Mesenchymal stem cell (in vitro differentiated cells and primary cell): ENCODE measurements at regions not wholly inside any gene's neighbourhood (a gene's known extent, or its start where the extent isn't known, plus 50 kb on each side); places are given as distances from the start of the nearest gene placed in this dataset.

Experiments used
- DNase-seq: peaks from one replicate; pipeline ENCODE4 v3.0.0-alpha.2; 2013
- H2AFZ ChIP-seq: one replicate; pipeline ENCODE4 v1.6.1; 2013; ENCODE audit warnings: low read depth, mild to moderate bottlenecking, control low read depth, inconsistent platforms, low read length, moderate library complexity
- H2AK5ac ChIP-seq: 2 replicates; pipeline ENCODE4 v1.6.1; 2013; ENCODE audit warnings: low read length, moderate library complexity, mild to moderate bottlenecking, inconsistent platforms; ENCODE audit not compliant: severe bottlenecking
- H2BK120ac ChIP-seq: one replicate; pipeline ENCODE4 v1.6.1; 2013; ENCODE audit warnings: low read depth, mild to moderate bottlenecking, inconsistent platforms, low read length, moderate library complexity
- H2BK12ac ChIP-seq, 2 experiments: one replicate each; pipeline ENCODE4 v1.6.1; 2013; ENCODE audit warnings: inconsistent platforms in 2 of 2, low read length in 2 of 2, mild to moderate bottlenecking in 2 of 2, moderate library complexity in 2 of 2, control low read depth in 1 of 2
- H2BK15ac ChIP-seq: one replicate; pipeline ENCODE4 v1.6.1; 2013; ENCODE audit warnings: mild to moderate bottlenecking, low read depth, inconsistent platforms; ENCODE audit not compliant: poor library complexity, severe bottlenecking
- H2BK5ac ChIP-seq: 2 replicates; pipeline ENCODE4 v1.6.1; 2013; ENCODE audit warnings: low read depth, mild to moderate bottlenecking, low read length, control low read depth, inconsistent platforms; ENCODE audit not compliant: poor library complexity, severe bottlenecking
- H3K14ac ChIP-seq, 2 experiments: one replicate each; pipeline ENCODE4 v1.6.1; 2013; ENCODE audit warnings: inconsistent platforms in 2 of 2, low read length in 2 of 2, control low read depth in 1 of 2, mild to moderate bottlenecking in 1 of 2, moderate library complexity in 1 of 2
- H3K18ac ChIP-seq, 2 experiments: one replicate each; pipeline ENCODE4 v1.6.1; 2013; ENCODE audit warnings: inconsistent platforms in 2 of 2, low read length in 2 of 2, control low read depth in 1 of 2, low read depth in 1 of 2, mild to moderate bottlenecking in 1 of 2
- H3K23ac ChIP-seq, 2 experiments: one replicate each; pipeline ENCODE4 v1.6.1; 2013; ENCODE audit warnings: inconsistent platforms in 2 of 2, low read length in 2 of 2, mild to moderate bottlenecking in 2 of 2, moderate library complexity in 2 of 2, control low read depth in 1 of 2
- H3K27ac ChIP-seq: 2 replicates; pipeline ENCODE4 v1.5.1; 2013; ENCODE audit warnings: mild to moderate bottlenecking, moderate library complexity, low read length, control low read depth, inconsistent platforms; ENCODE audit not compliant: poor library complexity, severe bottlenecking
- H3K27me3 ChIP-seq, 2 experiments: 2 replicates each; pipeline versions ENCODE4 v1.6.1 to v1.7.0; 2013; ENCODE audit warnings: low read length in 2 of 2, mild to moderate bottlenecking in 2 of 2, moderate library complexity in 2 of 2, control low read depth in 1 of 2, inconsistent platforms in 1 of 2; ENCODE audit not compliant: control insufficient read depth in 1 of 2, insufficient read depth in 1 of 2
- H3K36me3 ChIP-seq, 2 experiments: 2 replicates each; pipeline versions ENCODE4 v1.6.1 to v1.7.0; 2013; ENCODE audit warnings: low read length in 2 of 2, control low read depth in 1 of 2, inconsistent platforms in 1 of 2, low read depth in 1 of 2, mild to moderate bottlenecking in 1 of 2; ENCODE audit not compliant: insufficient read depth in 2 of 2, control insufficient read depth in 1 of 2
- H3K4ac ChIP-seq, 2 experiments: one replicate each; pipeline ENCODE4 v1.6.1; 2013; ENCODE audit warnings: inconsistent platforms in 2 of 2, low read length in 2 of 2, mild to moderate bottlenecking in 2 of 2, moderate library complexity in 2 of 2, control low read depth in 1 of 2, low read depth in 1 of 2
- H3K4me1 ChIP-seq: 2 replicates; pipeline ENCODE4 v1.6.1; 2013; ENCODE audit warnings: low read depth, low read length, control low read depth; ENCODE audit not compliant: control insufficient read depth, insufficient read depth
- H3K4me2 ChIP-seq: 2 replicates; pipeline ENCODE4 v1.6.1; 2013; ENCODE audit warnings: low read length, mild to moderate bottlenecking, inconsistent platforms; ENCODE audit not compliant: poor library complexity, severe bottlenecking
- H3K4me3 ChIP-seq, 2 experiments: 2 replicates each; pipeline versions ENCODE4 v1.5.1 to v1.7.0; 2013; ENCODE audit warnings: low read length in 2 of 2, mild to moderate bottlenecking in 2 of 2, control low read depth in 1 of 2, low read depth in 1 of 2; ENCODE audit not compliant: insufficient read depth in 1 of 2
- H3K79me1 ChIP-seq: replicated peaks from 2 replicates; pipeline ENCODE4 v1.6.1; 2013; ENCODE audit warnings: mild to moderate bottlenecking, control low read depth, low read length, inconsistent platforms; ENCODE audit not compliant: poor library complexity, severe bottlenecking
- H3K9ac ChIP-seq: 2 replicates; pipeline ENCODE4 v1.7.0; 2013; ENCODE audit warnings: mild to moderate bottlenecking, low read length, moderate library complexity
- H3K9me3 ChIP-seq: 2 replicates; pipeline ENCODE4 v1.7.0; 2013; ENCODE audit warnings: mild to moderate bottlenecking, low read length; ENCODE audit not compliant: control insufficient read depth
- H4K8ac ChIP-seq: one replicate; pipeline ENCODE4 v1.6.1; 2013; ENCODE audit warnings: inconsistent platforms, mild to moderate bottlenecking, low read length, moderate library complexity
- H4K91ac ChIP-seq: one replicate; pipeline ENCODE4 v1.6.1; 2013; ENCODE audit warnings: mild to moderate bottlenecking, low read length, inconsistent platforms
- WGBS: methylation state at CpG from one replicate; pipeline ENCODE4 v1.1.7; 2013; ENCODE audit warnings: mixed read lengths; 5-methylcytosine and 5-hydroxymethylcytosine counted together

DNA sequence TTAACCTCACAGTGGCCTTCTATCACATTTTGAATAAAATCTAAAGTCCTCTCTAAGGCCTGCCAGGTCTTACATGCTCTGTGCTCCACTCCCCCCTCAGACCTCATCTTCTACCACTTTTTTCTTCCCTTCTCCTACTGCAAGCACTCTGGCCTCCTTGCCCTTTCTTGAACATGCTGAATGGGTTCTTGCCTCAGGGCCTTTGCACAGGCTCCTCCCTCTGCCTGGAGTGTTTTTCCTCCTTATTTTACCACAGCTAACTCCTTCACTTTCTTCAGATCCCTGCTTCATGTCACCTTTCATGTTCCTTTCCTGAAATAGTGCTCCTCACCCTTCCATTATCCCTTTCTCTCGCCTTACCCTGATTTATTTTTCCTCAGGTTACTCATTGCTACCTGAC lies 97.9 kb upstream of the FOXP4 start:
- Histone ChIP-seq H4K91ac (no peak overlapping the region), H3K23ac (no peak overlapping the region), H3K9ac (no peak overlapping the region), H4K8ac (no peak overlapping the region), H3K36me3 (no peaks in the 10 kb centered on the region), H3K18ac (no peak overlapping the region), H3K79me1 (no peaks in the 10 kb centered on the region), H2BK120ac (no peak overlapping the region), H3K27me3 (peaks cover 54 to 55% of the 10 kb centered on the region in 2 experiments), H3K4me2 (no peak overlapping the region), H2BK12ac (no peak overlapping the region), H3K14ac (no peak overlapping the region), H2AK5ac (no peak overlapping the region), H2BK15ac (no peak overlapping the region), H3K4me3 (no peak overlapping the region), H3K9me3 (no peaks in the 10 kb centered on the region), H3K4me1 (peaks cover 5% of the 10 kb centered on the region), H2BK5ac (no peak overlapping the region), H3K4ac (no peak overlapping the region), H3K27ac (no peak overlapping the region), H2AFZ (no peak overlapping the region)
- 100% methylated on average over 1 of the region's 1 CpG for WGBS
- no peak for DNase-seq

DNA sequence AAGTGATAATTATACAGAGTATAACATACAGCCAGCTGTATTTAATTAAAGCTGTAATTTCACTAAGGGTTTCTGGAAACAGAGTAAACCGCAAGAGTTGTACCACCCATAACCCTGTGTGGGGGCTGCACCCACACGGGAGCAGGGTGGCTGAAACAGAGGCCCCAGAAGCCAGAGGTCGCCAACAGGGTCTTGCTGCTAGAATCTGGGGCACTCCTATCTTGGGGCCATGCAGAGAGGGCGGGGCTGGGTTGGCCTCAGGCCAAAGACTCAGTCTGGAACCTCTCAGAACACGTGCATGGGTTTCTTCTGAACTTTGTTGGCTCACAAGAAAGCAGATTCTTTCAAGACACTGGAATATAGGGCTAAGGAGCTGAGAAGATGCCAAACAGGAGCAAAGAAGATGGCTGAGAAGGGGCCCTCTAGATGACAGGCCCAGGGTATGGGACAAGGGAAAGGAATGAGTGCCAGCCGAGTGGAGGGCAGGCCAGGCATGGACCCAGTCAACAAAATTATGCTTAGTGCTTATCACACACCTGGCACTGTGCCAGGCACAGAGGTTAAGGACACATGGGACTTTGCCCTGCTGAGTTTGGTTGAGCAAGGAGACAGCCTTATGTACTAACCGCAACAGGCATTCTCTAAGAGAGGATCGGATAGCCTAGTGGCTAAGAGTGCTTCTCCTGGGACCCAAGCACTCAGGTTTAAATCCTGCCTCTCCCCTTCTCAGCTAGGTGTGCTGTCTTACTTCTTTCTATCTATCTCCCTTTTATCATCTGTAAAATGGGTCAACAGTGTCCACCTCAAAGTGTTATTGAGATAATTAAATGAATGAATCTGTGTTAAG lies 96.6 kb upstream of the FOXP4 start:
- Histone ChIP-seq H2BK5ac (no peak overlapping the region), H3K23ac (no peak overlapping the region), H2BK12ac (no peak overlapping the region), H4K8ac (no peak overlapping the region), H2BK120ac (no peak overlapping the region), H2BK15ac (no peak overlapping the region), H3K79me1 (no peaks in the 10 kb centered on the region), H3K4me1 (no peaks in the 10 kb centered on the region), H3K27me3 (peaks cover 51 to 55% of the 10 kb centered on the region in 2 experiments), H3K27ac (no peak overlapping the region), H3K4me3 (no peak overlapping the region), H3K4me2 (no peak overlapping the region), H3K36me3 (no peaks in the 10 kb centered on the region), H2AFZ (no peak overlapping the region), H3K4ac (no peak overlapping the region), H3K9ac (no peak overlapping the region), H3K14ac (no peak overlapping the region), H4K91ac (peak overlapping the region; percentile 21), H3K9me3 (no peaks in the 10 kb centered on the region), H3K18ac (no peak overlapping the region), H2AK5ac (no peak overlapping the region)
- DNase-seq: no peak
- WGBS: 74% methylated on average over 8 of the region's 8 CpGs

DNA sequence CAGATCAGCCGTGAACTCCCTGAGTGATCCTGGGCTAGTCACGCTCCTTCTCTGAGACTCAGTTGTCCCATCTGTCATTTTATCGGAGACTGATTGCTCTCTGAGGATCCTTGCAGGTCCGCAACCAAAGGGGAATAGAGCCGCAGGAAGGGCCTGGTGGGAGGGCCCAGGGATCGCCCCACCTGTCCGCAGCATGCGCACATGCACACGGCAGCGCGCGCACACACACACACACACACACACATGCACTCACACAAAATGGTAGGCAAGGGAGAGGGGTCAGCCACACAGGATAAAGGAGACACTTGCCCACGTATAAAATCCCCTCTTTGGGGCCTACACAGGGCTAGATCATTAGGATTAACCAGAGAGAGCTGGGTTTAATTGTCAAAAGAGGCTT lies 95.6 kb upstream of the FOXP4 start:
- Histone ChIP-seq H3K79me1 (no peaks in the 10 kb centered on the region), H3K27me3 (peaks cover 52 to 58% of the 10 kb centered on the region in 2 experiments), H2BK15ac (no peak overlapping the region), H3K36me3 (no peaks in the 10 kb centered on the region), H3K9ac (no peak overlapping the region), H3K4me1 (no peaks in the 10 kb centered on the region), H2AFZ (no peak overlapping the region), H2AK5ac (no peak overlapping the region), H2BK5ac (no peak overlapping the region), H3K23ac (no peak overlapping the region), H2BK120ac (no peak overlapping the region), H3K14ac (no peak overlapping the region), H3K18ac (no peak overlapping the region), H2BK12ac (peak overlapping the region in 1 of 2 experiments; percentile 51), H3K4me3 (no peak overlapping the region), H3K27ac (no peak overlapping the region), H3K9me3 (no peaks in the 10 kb centered on the region), H4K91ac (no peak overlapping the region), H3K4me2 (no peak overlapping the region), H4K8ac (no peak overlapping the region), H3K4ac (no peak overlapping the region)
- DNase-seq: no peak
- 98% methylated on average over 12 of the region's 13 CpGs for WGBS

DNA sequence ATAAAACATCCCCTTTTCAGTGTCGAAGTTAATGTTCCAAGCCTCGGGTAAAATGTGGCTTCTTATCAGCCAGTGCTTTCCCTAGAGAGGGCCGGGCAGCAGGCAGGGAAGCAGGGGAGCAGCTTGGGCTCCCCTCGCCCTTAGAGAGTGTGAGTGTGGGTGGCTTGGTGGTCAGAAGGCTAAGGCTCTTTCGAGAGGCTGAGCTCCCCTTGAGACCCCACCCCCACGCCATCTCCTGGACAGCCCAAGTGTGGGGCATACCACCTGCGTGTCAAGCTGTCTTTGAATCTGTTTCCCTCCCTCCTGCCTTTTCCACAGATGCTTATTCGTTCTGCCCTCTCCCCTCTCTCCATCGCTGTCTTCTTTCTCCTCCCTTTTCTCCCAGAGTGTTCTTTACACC lies 95.1 kb upstream of the FOXP4 start:
- H3K4ac ChIP-seq: no peak overlapping the region
- H3K27ac ChIP-seq: no peak overlapping the region
- peak overlapping the region in 1 of 2 experiments; percentile 15 for H3K14ac ChIP-seq
- DNase-seq: no peak
- no peak overlapping the region for H4K8ac ChIP-seq
- no peak overlapping the region for H2AFZ ChIP-seq
- no peak overlapping the region for H3K4me2 ChIP-seq
- peak overlapping the region in 1 of 2 experiments; percentile 29 for H3K18ac ChIP-seq
- no peak overlapping the region for H2AK5ac ChIP-seq
- H3K79me1 ChIP-seq: no peaks in the 10 kb centered on the region
- no peak overlapping the region for H2BK15ac ChIP-seq
- no peaks in the 10 kb centered on the region for H3K4me1 ChIP-seq
- peaks cover 52 to 59% of the 10 kb centered on the region in 2 experiments for H3K27me3 ChIP-seq
- no peak overlapping the region for H3K4me3 ChIP-seq
- 46% methylated on average over 8 of the region's 9 CpGs for WGBS
- H2BK120ac ChIP-seq: no peak overlapping the region
- no peak overlapping the region for H4K91ac ChIP-seq
- H3K23ac ChIP-seq: no peak overlapping the region
- H2BK12ac ChIP-seq: peak overlapping the region in 1 of 2 experiments; percentile 24
- H3K36me3 ChIP-seq: no peaks in the 10 kb centered on the region
- H3K9me3 ChIP-seq: no peaks in the 10 kb centered on the region
- no peak overlapping the region for H2BK5ac ChIP-seq
- no peak overlapping the region for H3K9ac ChIP-seq
